Right lobe of liver (tissue), 4 donors: ENCODE measurements at regions not wholly inside any gene's neighbourhood (a gene's known extent, or its start where the extent isn't known, plus 50 kb on each side); places are given as distances from the start of the nearest gene placed in this dataset.
"Not testable (repeated sequence)": the region's sequence is repeated elsewhere in the genome, so short reads cannot be mapped to it uniquely, and the experiment has no call there.

ENCODE experiments used
- POLR2A ChIP-seq: fragments of 450-650 bp; IDR thresholded peaks from one replicate; pipeline ENCODE4 v1.6.1; 2017; ENCODE audit warnings: antibody characterized with exemption, mild to moderate bottlenecking
- TF ChIP-seq, protein P1 (sequence below), 4 donors: fragments of 200-600 bp in 3 of 4; fragments of 450-650 bp in 1 of 4; IDR thresholded peaks; one replicate each; pipeline versions ENCODE4 v1.5.1 to v1.8.0; 2016 to 2022; ENCODE audit warnings: antibody characterized with exemption in 4 of 4, mild to moderate bottlenecking in 2 of 4
- donor health status: DM: no; HTN: no; CAD: no.
- donor health status: DM: no; HTN: no; CAD: no.
- donor health status: DM: no; HTN: yes; CAD: no.

- TF ChIP-seq, protein P1, sequence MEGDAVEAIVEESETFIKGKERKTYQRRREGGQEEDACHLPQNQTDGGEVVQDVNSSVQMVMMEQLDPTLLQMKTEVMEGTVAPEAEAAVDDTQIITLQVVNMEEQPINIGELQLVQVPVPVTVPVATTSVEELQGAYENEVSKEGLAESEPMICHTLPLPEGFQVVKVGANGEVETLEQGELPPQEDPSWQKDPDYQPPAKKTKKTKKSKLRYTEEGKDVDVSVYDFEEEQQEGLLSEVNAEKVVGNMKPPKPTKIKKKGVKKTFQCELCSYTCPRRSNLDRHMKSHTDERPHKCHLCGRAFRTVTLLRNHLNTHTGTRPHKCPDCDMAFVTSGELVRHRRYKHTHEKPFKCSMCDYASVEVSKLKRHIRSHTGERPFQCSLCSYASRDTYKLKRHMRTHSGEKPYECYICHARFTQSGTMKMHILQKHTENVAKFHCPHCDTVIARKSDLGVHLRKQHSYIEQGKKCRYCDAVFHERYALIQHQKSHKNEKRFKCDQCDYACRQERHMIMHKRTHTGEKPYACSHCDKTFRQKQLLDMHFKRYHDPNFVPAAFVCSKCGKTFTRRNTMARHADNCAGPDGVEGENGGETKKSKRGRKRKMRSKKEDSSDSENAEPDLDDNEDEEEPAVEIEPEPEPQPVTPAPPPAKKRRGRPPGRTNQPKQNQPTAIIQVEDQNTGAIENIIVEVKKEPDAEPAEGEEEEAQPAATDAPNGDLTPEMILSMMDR (IDR thresholded peaks at IDR 0.05), result not testable (repeated sequence)
- TF ChIP-seq POLR2A, result not testable (repeated sequence)
Measured at GRCh38 chr14:105646711-105647281, 120.4 kb downstream of the TMEM121 start.
